Islet of Langerhans (tissue), 1 donor: ENCODE measurements at regions not wholly inside any gene's neighbourhood (a gene's known extent, or its start where the extent isn't known, plus 50 kb on each side); places are given as distances from the start of the nearest gene placed in this dataset.

Source experiments
- FAIRE-seq: peaks from one replicate; lab custom pipeline; 2011; peaks lifted over from hg19 to GRCh38; lab: Jason Lieb, UNC

- peak; percentile 64 for FAIRE-seq
Observed at GRCh38 chr2:18378020-18378653, 182.3 kb downstream of the RDH14 start.

DNA sequence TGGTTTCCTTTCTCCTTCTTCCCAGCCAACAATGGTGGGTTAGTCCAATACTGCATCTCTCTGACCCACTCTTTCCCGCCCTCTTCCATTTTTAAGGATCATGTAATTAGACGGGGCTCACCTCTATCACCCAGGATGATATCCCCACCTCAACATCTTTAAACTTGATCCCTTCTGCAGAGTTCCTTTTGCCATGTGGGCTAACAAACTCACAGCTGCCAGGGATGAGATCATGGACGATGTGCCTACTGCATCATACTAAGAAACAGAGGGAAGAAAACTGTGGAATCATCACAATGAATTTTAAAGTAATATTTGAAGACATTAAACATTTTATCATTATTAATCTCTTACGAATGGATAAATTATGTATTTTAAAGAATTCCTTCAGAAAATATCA is 183.5 kb downstream of the RDH14 start:
- FAIRE-seq: no peak

- no peak for FAIRE-seq
Observed at GRCh38 chr2:18373664-18374063, 186.8 kb downstream of the RDH14 start.

DNA sequence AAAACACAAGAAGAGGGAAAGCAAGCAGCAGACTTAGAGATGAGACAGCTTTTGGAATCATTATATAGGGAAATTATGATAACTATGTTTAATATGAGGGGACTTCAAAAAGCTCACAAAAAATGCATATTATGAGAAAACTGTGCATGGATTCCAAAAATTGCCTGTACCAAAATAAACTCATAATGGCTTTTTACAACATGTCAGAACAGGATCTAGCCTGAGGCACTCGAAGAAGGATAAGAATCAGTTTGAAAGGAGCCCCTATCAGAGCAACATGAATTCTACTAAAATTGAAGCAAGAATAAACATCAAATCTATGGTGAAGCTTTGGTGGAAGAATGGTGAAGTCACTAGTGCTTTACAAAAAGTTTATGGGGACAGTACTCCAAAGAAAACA is 187.4 kb downstream of the RDH14 start:
- FAIRE-seq: no peak

DNA sequence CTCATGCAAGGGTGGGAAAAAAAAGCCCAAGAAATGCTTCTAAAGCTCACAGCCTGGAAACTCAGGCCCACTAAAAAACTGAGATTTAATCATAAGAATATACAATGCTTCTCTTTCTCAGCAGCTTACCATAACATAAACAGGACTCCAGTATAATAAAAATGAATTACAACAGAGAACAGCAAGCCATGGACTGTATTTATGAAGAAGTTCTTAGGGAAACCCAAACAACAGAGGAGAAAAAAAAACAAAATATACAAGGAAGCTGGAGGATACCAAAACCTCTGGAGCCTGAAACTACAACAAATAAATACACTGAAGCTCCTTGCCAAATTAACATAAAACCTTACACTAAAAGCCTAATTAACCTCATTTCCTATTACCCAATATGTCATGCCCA is 187.8 kb downstream of the RDH14 start:
- no peak for FAIRE-seq

DNA sequence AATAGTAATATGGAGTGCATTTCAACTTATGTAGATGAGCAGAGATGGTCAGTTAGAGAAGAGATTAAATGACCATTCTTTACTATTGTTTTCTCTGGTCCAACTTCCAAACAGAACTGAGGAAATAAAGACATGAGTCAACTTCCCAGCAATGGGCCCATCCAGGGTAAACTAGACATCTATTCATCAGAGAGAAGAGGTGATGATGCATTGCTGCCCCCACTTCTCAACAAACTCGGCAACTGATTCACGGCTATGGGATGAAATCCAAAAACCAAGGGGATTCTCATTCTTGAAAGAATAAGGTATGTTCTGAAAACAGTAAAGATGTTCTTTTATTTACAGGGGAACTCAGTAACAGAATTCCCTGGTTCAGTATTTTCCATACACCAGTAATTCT is 190.7 kb downstream of the RDH14 start:
- no peak for FAIRE-seq

DNA sequence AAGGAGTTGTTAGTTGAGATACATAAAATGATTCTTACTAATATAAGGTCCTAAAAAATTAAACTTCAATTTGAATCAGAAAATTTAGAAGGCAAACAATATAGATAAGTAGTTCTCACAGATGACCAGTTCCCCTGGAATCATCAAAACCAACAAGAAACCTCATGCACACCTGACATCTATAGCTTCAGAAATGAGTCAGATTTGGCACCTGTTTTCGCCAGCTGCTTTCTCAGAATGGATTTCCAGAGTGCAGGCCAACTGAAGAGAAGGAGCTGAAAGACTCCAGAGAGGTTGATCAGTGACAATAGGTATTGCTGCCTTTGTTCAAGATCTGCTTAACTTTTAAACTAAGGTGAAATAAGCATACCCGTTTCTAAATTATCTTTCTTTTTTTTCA is 192.4 kb downstream of the RDH14 start:
- no peak for FAIRE-seq

DNA sequence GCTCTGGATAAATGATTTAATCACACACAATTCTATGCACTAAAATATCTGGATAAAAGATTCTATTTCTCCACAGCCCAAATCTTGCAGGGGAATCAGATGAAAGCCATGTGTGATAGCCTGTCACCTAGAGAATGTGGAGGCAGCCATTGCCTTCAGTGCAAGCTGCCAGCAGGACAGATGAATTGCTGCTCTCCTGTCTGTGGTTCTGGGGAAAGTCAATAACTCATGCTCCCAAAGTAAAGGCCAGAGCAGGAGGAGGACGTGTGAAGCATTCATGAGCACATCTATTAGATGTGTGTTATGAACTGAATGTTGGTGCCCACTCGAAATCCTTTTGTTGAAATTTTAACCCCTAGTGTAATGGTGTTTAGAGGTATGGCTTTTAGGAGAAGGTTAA is 195.1 kb downstream of the RDH14 start:
- FAIRE-seq: no peak

- FAIRE-seq: no peak
Observed at GRCh38 chr2:18363348-18363747, 197.1 kb downstream of the RDH14 start.

- no peak for FAIRE-seq
Observed at GRCh38 chr2:18362696-18363095, 197.8 kb downstream of the RDH14 start.

DNA sequence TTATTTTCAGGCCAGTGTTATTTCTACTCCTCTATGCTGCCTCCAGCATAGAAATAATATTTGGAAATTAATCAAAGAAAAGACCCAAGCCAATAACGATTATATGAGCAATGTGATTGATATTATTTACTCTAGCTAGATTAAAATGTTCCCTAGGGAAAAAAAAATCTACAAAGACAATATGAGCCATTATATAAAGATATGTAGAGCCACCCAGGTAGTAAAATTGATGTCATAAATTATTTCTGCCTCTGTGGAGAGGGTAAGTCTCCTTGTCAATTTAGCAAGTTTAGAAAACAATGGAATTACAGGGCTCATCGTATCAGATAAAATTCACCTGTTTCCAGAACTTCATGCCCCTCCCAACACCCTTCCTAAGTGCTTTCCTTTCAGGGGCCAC is 202.9 kb downstream of the RDH14 start:
- FAIRE-seq: no peak

DNA sequence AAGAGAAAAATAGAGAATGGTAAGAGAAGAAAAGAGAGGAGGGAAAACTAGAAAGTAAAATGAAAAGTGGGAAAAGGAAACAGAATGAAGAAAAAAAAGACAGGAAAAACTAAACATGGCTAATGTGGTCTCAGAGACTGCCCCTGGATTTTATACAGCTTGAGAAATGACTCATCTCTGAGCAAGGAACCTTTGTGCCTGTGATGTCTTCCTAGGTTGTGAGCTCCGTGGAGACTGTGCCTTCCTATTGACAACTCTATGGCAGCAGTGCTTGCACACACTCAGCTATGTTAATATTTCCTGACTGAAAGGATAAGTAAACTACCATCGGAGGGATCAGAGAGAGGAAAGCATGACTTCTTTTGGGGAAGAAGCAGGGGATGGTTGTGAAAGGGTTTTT is 203.8 kb downstream of the RDH14 start:
- no peak for FAIRE-seq

DNA sequence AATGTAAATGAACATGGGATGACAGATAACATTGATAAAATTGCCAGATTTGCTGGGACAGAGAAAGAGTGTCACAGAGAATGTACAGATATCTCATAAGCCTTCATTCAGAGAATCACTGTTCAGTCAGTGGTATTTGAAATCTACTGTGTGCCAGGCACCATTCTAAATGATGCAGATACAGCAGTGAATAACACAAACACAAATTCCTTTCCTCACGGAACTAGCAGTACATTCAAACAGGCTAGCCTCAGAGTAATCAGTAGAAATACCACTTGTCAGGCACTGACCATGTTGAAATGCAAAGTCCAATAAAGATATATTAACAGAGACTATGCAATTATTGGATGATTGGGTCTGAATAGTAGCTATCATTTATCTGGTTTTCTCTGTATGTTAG is 211.0 kb downstream of the RDH14 start:
- FAIRE-seq: no peak

GRCh38 chr2:18346874-18347273 is 213.6 kb downstream of the RDH14 start:
- no peak for FAIRE-seq

DNA sequence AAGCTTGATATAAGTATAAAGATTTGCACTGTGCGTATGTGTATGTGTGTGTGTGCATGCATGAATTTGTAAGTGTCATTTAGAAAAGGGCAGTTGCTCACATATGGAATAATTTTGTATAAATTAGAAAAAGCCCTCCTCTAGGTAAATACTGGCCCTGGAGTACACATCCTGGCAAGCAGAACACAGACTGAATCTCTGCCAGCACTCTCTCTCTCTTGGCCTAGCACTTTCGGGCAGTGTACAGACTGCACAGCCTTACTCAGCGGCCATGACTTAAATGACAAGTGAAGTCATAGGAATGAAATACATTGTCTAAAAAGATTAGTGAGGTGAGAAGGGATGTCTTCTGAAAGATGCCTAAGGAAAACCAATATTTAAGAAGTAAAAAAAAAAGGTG is 214.1 kb downstream of the RDH14 start:
- FAIRE-seq: no peak

GRCh38 chr2:18345848-18346247 is 214.6 kb downstream of the RDH14 start:
- FAIRE-seq: no peak

DNA sequence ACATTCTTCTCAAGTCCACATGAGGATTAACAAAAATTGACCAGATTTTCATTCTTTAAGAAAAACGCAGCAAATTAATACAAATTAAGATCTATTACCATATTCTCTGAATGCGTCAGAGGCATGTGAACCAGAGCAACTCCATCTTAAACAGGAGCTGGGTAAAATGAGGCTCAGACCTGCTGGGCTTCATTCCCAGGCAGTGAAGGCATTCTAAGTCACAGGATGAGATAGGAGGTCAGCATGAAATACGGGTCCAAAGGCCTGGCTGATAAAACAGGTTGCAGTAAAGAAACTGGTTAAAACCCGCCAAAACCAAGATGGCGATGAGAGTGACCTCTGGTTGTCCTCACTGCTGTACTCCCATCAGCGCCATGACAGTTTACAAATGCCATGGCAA is 217.6 kb downstream of the RDH14 start:
- FAIRE-seq: no peak

DNA sequence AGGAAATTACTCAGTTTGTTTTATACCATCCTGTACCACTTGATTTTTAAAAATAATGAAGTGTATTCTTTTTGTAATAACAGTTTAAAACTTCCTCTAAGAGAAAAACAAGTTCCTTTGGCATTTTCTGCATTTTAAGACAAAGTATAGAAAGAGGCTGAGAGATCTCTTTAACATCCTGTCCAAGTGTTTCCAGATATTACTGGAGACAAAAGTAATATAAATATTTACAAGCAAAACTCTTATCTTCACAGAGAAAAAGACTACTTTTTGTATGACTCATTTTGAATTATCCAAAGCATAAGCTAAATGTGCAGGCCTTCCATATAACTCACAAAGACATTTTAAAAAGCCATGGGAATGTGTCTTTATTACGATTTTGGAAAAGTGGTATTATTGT is 221.1 kb downstream of the RDH14 start:
- FAIRE-seq: no peak

GRCh38 chr2:18336975-18337374 is 223.5 kb downstream of the RDH14 start:
- FAIRE-seq: no peak

DNA sequence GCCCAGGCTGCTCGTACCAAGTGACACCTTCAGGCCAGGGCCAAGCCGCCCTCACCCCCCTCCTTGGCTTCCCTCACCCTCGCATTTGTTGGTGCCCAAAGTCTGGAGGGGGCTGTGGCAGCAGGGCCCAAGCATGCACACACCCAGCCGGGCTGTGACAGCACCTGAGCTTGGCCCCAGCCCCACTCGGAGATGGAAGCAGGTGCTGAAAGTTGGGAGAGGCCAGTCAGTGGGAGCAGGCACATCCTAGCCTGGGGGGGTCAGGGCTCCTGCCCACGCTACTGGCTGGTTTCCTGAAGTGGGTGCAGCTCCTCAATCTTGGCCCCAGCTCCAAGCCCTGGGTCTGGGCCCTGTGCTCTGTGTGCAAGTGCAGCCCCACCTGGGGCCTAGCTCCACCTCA is 228.0 kb downstream of the RDH14 start:
- no peak for FAIRE-seq

GRCh38 chr2:18325118-18325517 is 235.3 kb downstream of the RDH14 start:
- FAIRE-seq: no peak

DNA sequence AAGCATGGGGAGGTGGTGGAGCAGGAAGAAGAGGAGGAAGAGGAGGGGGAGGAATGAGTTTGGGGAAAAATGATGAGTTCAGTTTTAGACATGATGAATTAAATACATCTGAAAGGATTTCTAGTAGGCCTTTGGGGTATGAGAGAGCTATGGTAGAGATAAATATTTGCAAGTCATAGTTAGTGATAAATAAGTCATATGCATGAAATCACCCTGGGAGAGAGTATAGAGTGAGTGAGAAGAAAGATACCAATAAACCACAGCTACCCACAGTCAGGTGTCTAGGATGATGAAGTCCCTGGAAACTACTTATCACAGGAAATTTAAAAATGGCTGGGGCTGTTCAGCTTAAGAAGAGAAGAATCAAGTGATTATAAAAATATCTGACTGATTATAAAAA is 240.5 kb downstream of the RDH14 start:
- FAIRE-seq: no peak

DNA sequence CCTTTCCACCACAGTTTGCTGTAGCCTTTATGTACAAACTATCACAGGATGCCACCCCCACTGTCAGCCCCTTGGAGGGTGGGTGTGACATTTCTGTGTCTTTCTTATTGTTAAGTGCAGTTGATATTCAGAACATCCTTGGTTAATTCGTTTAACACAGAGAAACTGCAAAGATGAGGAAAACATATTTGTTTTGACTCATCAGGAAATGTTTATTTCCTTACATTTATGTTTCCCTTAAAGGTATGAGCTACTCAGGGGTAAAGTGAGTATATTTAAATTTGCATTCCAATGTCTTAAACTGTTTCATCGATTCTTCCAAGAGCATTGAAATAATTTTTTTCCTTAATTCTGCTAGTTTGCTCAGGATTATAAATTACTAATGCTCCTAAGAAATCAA is 243.4 kb downstream of the RDH14 start:
- FAIRE-seq: no peak

GRCh38 chr2:18312818-18313217 is 247.6 kb downstream of the RDH14 start:
- no peak for FAIRE-seq
